GM12873 (cell line): ENCODE measurements at regions not wholly inside any gene's neighbourhood (a gene's known extent, or its start where the extent isn't known, plus 50 kb on each side); places are given as distances from the start of the nearest gene placed in this dataset.

Experiments used
- CTCF ChIP-seq: IDR thresholded peaks from 2 replicates; pipeline ENCODE4 v1.5.1; 2012; ENCODE audit warnings: low read depth, mild to moderate bottlenecking, moderate library complexity, low read length, control low read depth; ENCODE audit not compliant: insufficient read depth; ENCODE audit errors: missing control alignments

- TF ChIP-seq CTCF = no peak
Observed at GRCh38 chr4:148686449-148686848, 244.2 kb upstream of the NR3C2 start.

GRCh38 chr4:148684638-148685037, 242.4 kb upstream of the NR3C2 start:
- TF ChIP-seq CTCF = no peak

GRCh38 chr4:148680884-148681283, 238.7 kb upstream of the NR3C2 start:
- no peak for TF ChIP-seq CTCF

- TF ChIP-seq CTCF = no peak
Observed at GRCh38 chr4:148676344-148676743, 234.1 kb upstream of the NR3C2 start.

- TF ChIP-seq CTCF = no peak
Observed at GRCh38 chr4:148674876-148675275, 232.7 kb upstream of the NR3C2 start.

- no peak for TF ChIP-seq CTCF
Observed at GRCh38 chr4:148664636-148665035, 222.4 kb upstream of the NR3C2 start.

GRCh38 chr4:148654131-148654530, 211.9 kb upstream of the NR3C2 start:
- TF ChIP-seq CTCF = no peak
